ENCODE measurements at regions not wholly inside any gene's neighbourhood (a gene's known extent, or its start where the extent isn't known, plus 50 kb on each side); places are given as distances from the start of the nearest gene placed in this dataset.

DNA sequence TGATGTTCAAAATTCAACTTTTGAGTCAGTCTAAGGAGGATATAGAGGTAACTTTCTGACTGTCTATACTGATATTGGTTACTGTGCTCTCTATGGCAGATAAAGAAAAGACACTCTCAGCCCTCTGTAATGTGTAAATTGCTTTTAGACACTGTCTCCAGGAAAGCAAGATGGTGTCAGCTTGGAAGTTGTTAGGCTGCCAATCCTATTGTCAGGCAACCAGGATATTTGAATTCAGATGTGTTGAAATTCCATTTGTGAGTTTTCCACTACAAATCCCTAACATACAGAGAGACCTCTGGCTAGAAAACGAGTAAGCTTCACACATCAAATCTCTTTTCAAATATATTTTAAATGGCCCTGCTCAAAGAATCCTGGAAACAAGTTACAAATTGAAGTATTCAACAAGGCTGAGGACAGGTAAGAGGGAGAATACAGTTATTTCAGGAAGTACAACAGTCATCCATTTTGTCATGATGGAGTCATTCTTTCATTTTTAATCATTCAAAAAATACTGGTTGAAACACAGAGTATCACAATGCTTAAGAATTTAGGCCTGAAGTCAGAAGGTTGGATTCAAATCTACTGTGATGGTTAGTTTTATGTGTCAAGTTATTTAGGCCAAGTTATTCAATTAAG is 312.0 kb downstream of the OLFM4 start:
- H3K4me1 Mint-ChIP-seq (ENCODE audit: low read depth) = no peaks in the 10 kb centered on the region
- H3K4me3 Mint-ChIP-seq (ENCODE audit: unreplicated experiment) = no peak overlapping the region
- H3K36me3 Mint-ChIP-seq (ENCODE audit: low read depth) = no peaks in the 10 kb centered on the region
- TF ChIP-seq CTCF (IDR thresholded peaks at IDR 0.05) = no peak
- no peak for DNase-seq (ENCODE audit: low spot score)
- no peaks in the 10 kb centered on the region for H3K27me3 Mint-ChIP-seq (ENCODE audit: low read depth)
- H3K9me3 Mint-ChIP-seq (ENCODE audit: low read depth) = peaks cover 10% of the 10 kb centered on the region
- no peak overlapping the region for H3K27ac Mint-ChIP-seq (ENCODE audit: unreplicated experiment)

DNA sequence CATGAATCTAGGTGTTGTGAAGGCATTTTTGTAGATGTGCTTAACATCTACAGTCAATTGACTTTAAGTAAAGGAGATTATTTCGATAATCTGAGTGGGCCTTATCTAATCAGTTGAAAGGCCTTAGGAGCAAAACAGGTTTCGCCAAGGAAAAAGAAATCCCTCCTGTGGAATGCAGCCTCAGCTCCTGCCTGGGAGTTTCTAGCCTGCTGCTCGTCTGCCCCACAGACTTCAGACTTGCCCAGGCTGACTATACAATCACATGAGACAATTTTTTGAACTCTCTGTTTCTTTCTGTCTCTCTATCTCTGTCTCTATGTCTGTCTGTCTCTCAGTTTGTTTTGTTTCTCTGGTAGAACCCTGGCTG is 312.5 kb downstream of the OLFM4 start:
- Mint-ChIP-seq H3K27me3 (ENCODE audit: low read depth) (no peaks in the 10 kb centered on the region), H3K36me3 (ENCODE audit: low read depth) (no peaks in the 10 kb centered on the region), H3K4me1 (ENCODE audit: low read depth) (no peaks in the 10 kb centered on the region), H3K27ac (ENCODE audit: unreplicated experiment) (no peak overlapping the region), H3K4me3 (ENCODE audit: unreplicated experiment) (no peak overlapping the region), H3K9me3 (ENCODE audit: low read depth) (peaks cover 10% of the 10 kb centered on the region)
- DNase-seq (ENCODE audit: low spot score) = no peak
- no peak for TF ChIP-seq CTCF (IDR thresholded peaks at IDR 0.05)

DNA sequence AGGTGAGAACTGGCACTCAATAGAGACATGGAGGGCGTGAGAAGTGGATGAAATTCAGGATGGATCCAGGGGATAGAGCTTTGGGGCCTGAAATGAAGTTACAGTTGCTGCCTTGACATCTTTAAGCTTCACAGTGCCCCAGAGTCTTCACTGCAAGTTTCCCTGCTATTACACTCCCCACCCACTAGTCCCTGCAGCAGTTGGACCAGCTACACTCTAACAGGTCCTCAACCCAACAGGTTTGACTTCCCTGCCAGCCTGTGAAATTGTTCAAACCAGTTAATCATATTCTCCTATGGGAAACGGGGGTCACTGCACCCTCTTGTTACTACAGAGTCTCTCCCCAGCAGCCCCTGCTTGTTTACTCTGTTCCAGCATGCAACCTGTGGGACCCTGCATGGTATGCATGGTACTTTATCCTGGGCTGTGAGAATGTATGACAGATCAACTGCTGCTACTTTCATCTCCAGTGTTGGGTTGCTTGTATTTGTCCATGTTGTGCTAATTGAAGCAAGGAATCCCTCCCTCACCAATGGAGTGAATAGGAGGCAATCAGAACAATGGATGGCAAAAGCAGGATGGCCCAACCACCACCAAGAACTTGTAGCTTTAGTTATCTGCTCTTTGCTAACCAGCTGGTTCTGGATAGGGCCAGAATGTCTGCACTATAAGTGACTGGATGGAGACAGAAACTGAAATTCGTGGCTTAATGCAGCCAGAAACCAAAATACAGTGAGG is 314.2 kb downstream of the OLFM4 start:
- Mint-ChIP-seq H3K27me3 (ENCODE audit: low read depth) (no peaks in the 10 kb centered on the region), H3K4me1 (ENCODE audit: low read depth) (no peaks in the 10 kb centered on the region), H3K36me3 (ENCODE audit: low read depth) (no peaks in the 10 kb centered on the region), H3K27ac (ENCODE audit: unreplicated experiment) (no peak overlapping the region), H3K4me3 (ENCODE audit: unreplicated experiment) (no peak overlapping the region), H3K9me3 (ENCODE audit: low read depth) (peaks cover 14% of the 10 kb centered on the region)
- DNase-seq (ENCODE audit: low spot score) = no peak
- no peak for TF ChIP-seq CTCF (IDR thresholded peaks at IDR 0.05)

GRCh38 chr13:53343361-53343744 is 314.7 kb downstream of the OLFM4 start:
- Mint-ChIP-seq H3K27me3 (ENCODE audit: low read depth) (no peaks in the 10 kb centered on the region), H3K4me1 (ENCODE audit: low read depth) (no peaks in the 10 kb centered on the region), H3K27ac (ENCODE audit: unreplicated experiment) (no peak overlapping the region), H3K9me3 (ENCODE audit: low read depth) (peaks cover 19% of the 10 kb centered on the region), H3K4me3 (ENCODE audit: unreplicated experiment) (no peak overlapping the region), H3K36me3 (ENCODE audit: low read depth) (no peaks in the 10 kb centered on the region)
- TF ChIP-seq CTCF (IDR thresholded peaks at IDR 0.05) = no peak
- no peak for DNase-seq (ENCODE audit: low spot score)

DNA sequence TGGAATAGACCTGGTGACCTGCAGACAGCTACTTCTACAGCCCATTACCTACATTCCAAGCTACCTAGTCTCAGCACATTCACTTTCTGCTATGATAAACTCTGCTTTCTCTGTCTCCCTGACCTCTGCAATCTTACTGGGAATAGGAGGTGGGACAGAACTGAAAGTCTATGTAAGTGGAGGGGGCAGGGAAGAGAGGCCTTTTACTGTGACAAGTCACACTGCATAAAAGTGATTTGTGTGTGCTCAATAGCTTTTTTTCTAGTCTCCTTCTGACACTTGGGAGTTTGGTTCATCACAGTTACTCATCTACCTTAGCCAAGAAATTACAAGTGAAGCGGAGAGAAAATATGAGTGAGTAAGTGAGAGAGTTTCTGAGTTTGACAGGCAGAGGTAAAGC is 322.4 kb downstream of the OLFM4 start:
- Mint-ChIP-seq H3K36me3 (ENCODE audit: low read depth) (no peaks in the 10 kb centered on the region), H3K27me3 (ENCODE audit: low read depth) (no peaks in the 10 kb centered on the region), H3K4me1 (ENCODE audit: low read depth) (no peaks in the 10 kb centered on the region), H3K27ac (ENCODE audit: unreplicated experiment) (no peak overlapping the region), H3K9me3 (ENCODE audit: low read depth) (peaks cover 16% of the 10 kb centered on the region), H3K4me3 (ENCODE audit: unreplicated experiment) (no peak overlapping the region)
- no peak for TF ChIP-seq CTCF (IDR thresholded peaks at IDR 0.05)
- DNase-seq (ENCODE audit: low spot score) = no peak

All from chondrocyte (in vitro differentiated cells).